ENCODE measurements at regions not wholly inside any gene's neighbourhood (a gene's known extent, or its start where the extent isn't known, plus 50 kb on each side); places are given as distances from the start of the nearest gene placed in this dataset.

GRCh38 chr18:77807650-77808049, 558.0 kb downstream of the GALR1 start:
- ChIA-PET POLR2A (ENCODE audit: low non-redundant PET) (no interaction called here), CTCF (no interaction called here)
- peaks cover 15% of the 10 kb centered on the region for H3K9me3 ChIP-seq (ENCODE audit: low read depth, low read length, poor library complexity, severe bottlenecking)
- H3K27ac ChIP-seq (ENCODE audit: low read depth, low read length, poor library complexity, severe bottlenecking): no peak overlapping the region
- DNase-seq (ENCODE audit: low spot score): no peak
- H3K36me3 ChIP-seq (ENCODE audit: insufficient read depth, low read length, poor library complexity, severe bottlenecking): no peaks in the 10 kb centered on the region
- intact Hi-C loops (cut with micrococcal nuclease; ENCODE audit: unreplicated experiment): no loop called here
- no peaks in the 10 kb centered on the region for H3K4me1 ChIP-seq (ENCODE audit: insufficient read depth, low read length, poor library complexity, severe bottlenecking)
- H3K27me3 ChIP-seq (replicated peaks; ENCODE audit: insufficient read depth, low read depth, low read length, poor library complexity): no peaks in the 10 kb centered on the region
- TF ChIP-seq EZH2 (IDR thresholded peaks at IDR 0.05; ENCODE audit: borderline replicate concordance, low read depth, low read length, poor library complexity, severe bottlenecking): no peak
- no peak for TF ChIP-seq CTCF (conservative IDR thresholded peaks at IDR 0.05; ENCODE audit: low read depth, low read length)
- BruUV-seq (replicated peaks): no TSS peak
- H3K4me3 ChIP-seq (ENCODE audit: low read depth, low read length, poor library complexity, severe bottlenecking): no peak overlapping the region

- no peak overlapping the region for H3K27ac ChIP-seq (ENCODE audit: low read depth, low read length, poor library complexity, severe bottlenecking)
- TF ChIP-seq EZH2 (IDR thresholded peaks at IDR 0.05; ENCODE audit: borderline replicate concordance, low read depth, low read length, poor library complexity, severe bottlenecking) (no peak), CTCF (conservative IDR thresholded peaks at IDR 0.05; ENCODE audit: low read depth, low read length) (no peak)
- peaks cover 23% of the 10 kb centered on the region for H3K9me3 ChIP-seq (ENCODE audit: low read depth, low read length, poor library complexity, severe bottlenecking)
- POLR2A ChIA-PET (ENCODE audit: low non-redundant PET): no interaction called here
- DNase-seq (ENCODE audit: low spot score): no peak
- H3K27me3 ChIP-seq (replicated peaks; ENCODE audit: insufficient read depth, low read depth, low read length, poor library complexity): no peaks in the 10 kb centered on the region
- CTCF ChIA-PET: no interaction called here
- no peaks in the 10 kb centered on the region for H3K36me3 ChIP-seq (ENCODE audit: insufficient read depth, low read length, poor library complexity, severe bottlenecking)
- H3K4me1 ChIP-seq (ENCODE audit: insufficient read depth, low read length, poor library complexity, severe bottlenecking): no peaks in the 10 kb centered on the region
- intact Hi-C loops (cut with micrococcal nuclease; ENCODE audit: unreplicated experiment): no loop called here
- H3K4me3 ChIP-seq (ENCODE audit: low read depth, low read length, poor library complexity, severe bottlenecking): no peak overlapping the region
- no TSS peak for BruUV-seq (replicated peaks)
These were observed 561.9 kb downstream of the GALR1 start for GRCh38 chr18:77811503-77811902.

GRCh38 chr18:77815666-77816338, 566.2 kb downstream of the GALR1 start:
- Histone ChIP-seq H3K4me3 (ENCODE audit: low read depth, low read length, poor library complexity, severe bottlenecking) (no peak overlapping the region), H3K27ac (ENCODE audit: low read depth, low read length, poor library complexity, severe bottlenecking) (no peak overlapping the region), H3K9me3 (ENCODE audit: low read depth, low read length, poor library complexity, severe bottlenecking) (peaks cover 32% of the 10 kb centered on the region), H3K27me3 (replicated peaks; ENCODE audit: insufficient read depth, low read depth, low read length, poor library complexity) (no peaks in the 10 kb centered on the region), H3K4me1 (ENCODE audit: insufficient read depth, low read length, poor library complexity, severe bottlenecking) (no peaks in the 10 kb centered on the region), H3K36me3 (ENCODE audit: insufficient read depth, low read length, poor library complexity, severe bottlenecking) (no peaks in the 10 kb centered on the region)
- ChIA-PET POLR2A (ENCODE audit: low non-redundant PET) (no interaction called here), CTCF (no interaction called here)
- intact Hi-C loops (cut with micrococcal nuclease; ENCODE audit: unreplicated experiment): no loop called here
- DNase-seq (ENCODE audit: low spot score): no peak
- no TSS peak for BruUV-seq (replicated peaks)
- TF ChIP-seq EZH2 (IDR thresholded peaks at IDR 0.05; ENCODE audit: borderline replicate concordance, low read depth, low read length, poor library complexity, severe bottlenecking) (no peak), CTCF (conservative IDR thresholded peaks at IDR 0.05; ENCODE audit: low read depth, low read length) (no peak)
